ENCODE measurements at regions not wholly inside any gene's neighbourhood (a gene's known extent, or its start where the extent isn't known, plus 50 kb on each side); places are given as distances from the start of the nearest gene placed in this dataset.
A peak's percentile ranks its signal among the peaks of the same experiment; 100 is the strongest.

DNA sequence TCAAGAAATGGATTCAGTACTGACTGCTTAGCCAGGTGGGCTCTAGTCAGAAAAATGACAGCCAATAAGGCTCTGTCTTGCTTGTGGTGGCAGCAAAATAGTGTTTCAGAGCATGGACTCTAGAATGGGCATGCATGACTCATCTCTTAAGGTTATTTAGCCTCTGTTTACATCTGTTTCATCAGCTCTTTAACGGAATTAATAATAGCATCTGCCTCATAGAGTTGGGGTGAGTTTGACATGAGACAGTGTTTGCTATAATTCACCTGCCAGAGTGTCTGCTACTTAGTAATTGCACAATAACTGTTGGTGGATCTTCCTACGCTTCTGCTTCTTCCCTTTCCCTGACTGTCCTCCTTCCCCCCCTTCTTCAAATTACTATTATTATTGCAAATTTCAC lies 350.4 kb upstream of the SEMA6D start:
- no peak for DNase-seq

DNA sequence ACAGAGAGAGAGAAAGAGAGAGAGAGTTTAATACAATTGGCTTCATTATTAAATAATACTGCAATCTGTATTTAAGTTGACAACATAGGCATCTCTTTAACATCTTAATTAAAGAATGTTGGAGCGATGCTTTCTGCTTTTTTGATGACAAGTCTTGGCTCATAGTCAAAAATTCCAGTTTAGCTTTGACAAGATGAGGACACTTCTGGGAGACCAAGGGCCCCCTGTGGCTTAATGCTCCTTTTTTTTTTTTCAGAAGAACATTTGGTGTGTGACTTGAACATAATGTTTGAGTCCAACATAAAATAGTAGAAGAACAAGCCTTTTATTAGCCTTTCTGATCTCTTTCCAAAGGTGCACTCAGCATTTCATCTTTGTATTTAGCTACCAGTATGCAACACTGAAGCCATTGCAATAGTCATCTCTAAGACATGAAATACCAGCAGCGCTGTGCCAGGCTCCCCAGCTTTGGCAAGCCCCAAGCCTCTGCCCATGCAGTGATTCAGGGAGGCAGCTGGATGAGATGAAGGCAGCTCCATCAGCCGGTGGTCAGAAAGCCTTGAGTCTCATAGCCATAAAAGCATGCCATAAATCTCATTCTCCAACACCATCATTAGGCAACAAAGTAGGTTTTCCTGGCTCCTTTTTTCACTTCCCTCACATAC lies 349.4 kb upstream of the SEMA6D start:
- DNase-seq, result no peak

DNA sequence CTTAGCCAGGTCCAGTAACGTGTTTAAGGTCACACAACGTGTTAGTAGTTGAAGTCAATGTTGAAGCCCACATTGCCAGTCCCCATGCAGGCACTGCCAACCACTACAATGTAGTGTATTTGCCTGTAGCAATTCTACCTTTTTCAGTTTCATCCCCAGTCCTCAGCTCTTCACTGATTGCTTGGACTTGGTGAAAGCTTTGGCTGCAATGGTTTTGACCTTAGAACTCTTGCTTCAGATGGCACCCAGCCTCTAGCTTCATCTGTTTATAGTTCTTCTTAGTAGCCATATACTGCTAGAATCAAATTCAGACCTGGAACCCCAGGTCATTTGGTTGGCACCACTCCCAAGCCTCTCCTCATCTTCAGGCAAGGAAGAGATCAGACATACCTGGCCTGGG lies 345.4 kb upstream of the SEMA6D start:
- no peak for DNase-seq

DNA sequence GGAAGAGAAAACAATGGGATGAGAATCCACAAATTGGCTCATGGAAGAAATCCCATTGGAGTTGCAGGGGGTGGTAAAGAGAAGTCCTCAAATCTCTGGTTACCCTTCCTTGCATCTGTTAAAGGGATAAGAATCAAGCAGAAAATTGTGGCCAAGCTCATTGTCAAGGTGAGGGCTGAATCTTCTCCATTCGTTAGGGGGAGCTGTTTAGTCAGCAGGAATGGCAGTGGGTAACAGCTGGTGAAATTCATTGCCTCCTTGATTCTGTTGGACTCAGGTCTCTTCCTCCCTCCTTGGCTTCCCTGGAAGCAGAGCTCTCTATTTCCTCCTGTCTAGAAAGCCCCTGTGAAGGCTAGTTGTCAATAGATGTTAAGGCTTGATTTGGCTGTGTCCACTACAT lies 343.1 kb upstream of the SEMA6D start:
- DNase-seq, result no peak

DNA sequence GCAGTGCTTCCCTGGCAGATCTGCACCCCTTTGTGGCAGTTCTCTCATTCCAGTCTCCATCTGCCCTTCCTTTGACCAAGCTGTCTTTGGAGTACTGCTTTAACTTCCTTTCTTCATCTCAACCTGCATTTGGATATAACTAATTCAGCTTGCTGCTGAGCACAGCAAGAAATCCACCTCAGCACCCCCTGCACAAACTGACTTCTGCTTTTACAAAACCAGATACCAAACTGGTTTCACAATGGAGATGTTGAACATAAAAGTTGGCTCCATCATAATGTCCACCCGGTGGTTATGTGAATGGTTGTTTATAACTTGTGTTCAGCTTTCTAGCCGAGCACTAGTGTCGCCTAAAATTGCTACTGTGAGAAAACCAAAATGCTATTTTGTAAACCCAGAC lies 341.1 kb upstream of the SEMA6D start:
- no peak for DNase-seq

DNA sequence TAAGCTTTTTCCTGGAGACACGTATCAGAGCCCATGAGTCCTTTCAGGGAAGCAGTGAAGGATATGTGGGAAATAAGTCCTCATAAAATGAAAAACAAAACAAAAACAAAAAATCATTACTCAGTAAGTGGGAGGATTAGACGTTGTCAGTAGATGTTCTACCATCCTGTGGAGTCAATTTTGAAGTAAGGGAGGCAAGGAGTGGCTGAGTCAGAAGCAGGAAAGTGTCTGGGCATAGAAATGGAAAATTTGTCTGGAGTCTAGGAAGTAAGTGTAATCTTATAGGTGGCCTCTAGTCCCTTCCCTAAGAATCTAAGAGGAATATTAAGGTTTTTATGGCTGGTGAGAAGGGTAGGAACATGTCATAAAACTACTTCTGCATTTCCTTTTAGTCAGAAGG lies 339.8 kb upstream of the SEMA6D start:
- no peak for DNase-seq

DNA sequence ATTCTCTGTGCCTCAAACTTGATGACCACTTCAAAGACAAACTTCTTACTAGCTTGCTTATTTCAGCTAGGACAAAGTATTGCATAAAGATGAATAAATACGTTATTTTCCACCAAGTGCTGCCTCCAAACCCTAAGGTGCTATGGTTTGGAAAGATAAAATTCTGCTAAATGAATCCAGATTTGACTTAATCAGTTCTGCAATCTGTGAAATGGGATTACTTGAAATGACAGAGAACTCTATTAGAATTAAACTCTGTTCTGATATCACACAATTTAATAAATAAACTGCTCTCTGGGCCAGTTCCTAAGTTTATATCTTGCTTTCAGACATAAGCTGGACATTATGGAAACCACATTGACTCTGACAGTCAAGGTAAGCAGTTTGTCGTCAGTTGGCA lies 338.8 kb upstream of the SEMA6D start:
- no peak for DNase-seq

DNA sequence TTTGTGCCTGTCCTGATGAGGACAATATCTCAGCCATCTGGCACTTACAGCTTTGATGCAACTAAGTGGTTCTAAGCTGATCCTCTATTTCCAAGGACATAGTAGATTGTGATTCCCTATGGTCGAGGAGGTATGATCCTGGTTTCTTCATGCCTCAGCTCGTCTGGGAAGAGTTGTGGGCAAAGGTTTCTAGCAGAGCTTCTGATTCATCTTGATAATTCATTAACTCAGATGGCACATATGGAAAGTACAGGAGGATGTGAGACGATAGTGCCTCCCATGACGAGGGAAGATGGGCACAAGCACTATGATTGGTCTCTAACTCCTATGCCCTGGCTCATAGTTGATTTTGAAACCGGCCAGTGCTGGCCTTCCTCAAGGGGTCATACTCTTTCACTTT lies 334.2 kb upstream of the SEMA6D start:
- DNase-seq, result no peak

DNA sequence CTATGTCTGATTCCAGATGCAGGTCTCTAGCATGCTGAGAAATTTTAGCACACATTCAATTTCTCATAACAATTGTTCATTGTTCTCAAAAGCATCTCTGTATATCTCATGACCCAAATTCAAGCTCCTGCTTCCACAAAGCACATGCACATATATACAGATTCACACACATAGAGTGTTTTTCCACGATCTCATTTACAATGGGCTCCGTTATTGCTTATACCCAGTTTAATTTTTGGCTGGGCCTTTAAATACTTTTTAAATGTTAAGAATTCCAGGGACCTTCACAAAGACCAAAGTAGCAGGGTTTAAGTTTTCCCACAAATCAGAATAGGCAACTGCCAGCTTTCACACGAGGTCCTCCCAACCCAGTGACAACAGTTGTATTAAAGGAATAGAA lies 333.5 kb upstream of the SEMA6D start:
- no peak for DNase-seq

DNA sequence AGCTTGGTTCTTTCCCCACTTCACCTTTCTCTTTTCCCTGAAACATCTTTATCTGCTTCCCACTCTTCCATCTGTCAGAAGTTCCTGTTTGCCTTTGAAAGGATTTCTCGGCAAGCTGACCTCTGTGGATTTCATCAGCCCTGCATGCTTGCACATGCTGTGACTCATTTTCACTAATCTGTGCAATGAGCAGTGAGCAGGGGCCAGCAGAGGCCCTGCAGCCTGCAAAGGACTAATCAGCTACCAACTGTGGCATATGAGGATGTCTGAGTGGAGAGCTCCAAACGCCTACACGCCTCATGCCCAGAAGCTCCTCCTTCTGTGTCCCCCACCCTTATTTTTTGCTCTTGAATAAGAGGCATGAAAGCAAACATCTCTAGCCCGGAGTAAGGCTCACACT lies 333.0 kb upstream of the SEMA6D start:
- no peak for DNase-seq

DNA sequence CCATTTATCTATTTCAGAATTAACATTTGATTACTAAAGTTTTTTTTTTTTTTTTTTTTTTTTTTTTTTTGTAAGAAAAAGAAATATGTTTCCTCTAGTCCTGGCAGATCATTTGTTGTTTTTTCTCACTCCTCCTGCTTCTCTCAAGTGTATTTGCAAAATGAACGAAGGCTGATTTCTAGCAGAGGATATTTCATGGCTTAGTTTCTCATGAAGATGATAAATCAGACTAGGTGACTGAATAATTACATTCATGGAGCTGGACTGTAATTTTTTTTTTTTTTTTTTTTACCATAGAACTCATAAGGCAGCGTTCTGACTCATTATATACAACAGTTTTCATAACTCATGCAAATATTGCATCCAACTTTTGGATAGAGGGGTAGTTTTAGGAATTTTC lies 332.5 kb upstream of the SEMA6D start:
- no peak for DNase-seq

DNA sequence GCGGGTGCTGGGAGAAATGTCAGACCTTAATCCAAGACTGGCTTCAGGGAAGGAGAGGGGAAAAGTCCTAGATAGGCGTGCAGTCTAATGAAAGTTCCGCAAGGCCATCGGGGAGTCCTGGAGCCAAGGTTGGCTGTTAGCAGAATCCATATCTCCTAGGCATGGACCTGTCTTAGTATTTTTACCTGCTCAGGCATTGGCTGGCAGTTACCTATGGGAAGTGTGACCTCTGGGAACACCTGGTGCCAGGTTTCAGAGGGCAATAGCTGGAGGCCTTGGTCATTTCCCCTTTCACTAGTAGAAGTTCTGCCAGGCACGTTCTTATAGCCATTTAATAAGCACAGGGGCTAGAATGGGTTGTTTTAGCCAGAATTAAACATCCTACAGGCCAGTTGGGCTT lies 330.8 kb upstream of the SEMA6D start:
- no peak for DNase-seq

DNA sequence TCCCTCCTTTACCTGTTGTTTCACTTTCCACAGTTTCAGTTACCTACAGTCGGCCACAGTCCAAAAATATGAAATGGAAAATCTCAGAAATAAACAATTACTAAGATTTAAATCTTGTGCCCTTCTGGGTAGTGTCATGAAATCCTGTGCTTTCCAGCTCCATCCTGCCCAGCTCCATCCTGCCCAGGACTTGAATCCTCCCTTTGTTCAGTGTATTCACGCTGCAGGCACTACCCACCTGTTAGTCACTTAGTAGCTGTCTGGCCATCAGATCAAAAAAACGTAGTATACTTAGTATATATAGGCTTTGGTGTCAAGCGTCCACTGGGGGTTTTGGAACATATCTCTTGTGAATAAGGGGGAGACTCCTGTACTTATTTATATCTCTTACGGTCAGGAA lies 329.0 kb upstream of the SEMA6D start:
- no peak for DNase-seq

DNA sequence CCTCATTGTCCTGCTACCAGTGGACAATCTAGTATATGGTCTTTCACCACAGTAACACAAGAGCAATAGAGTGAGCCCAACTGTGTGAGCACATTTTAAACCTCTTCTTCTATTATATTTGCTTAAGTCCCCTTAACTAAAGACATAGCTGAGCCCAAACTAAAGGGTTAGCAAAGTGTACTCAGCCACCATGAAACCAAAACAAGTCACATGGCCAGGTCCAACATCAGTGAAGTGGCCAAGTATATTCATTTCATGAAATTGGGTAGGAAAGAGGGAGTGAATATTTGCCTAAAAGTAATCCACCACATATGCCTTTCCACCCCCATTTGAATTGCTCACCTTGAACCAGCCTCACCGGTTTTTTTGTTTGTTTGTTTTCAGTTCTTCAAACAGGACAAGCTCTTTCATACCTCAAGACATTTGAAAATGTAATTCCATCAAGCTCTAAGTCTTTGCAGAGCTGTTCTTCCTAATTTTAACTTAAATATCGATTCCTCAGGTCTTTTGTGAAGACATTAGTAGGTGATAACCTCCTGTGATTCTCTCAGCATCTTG lies 327.0 kb upstream of the SEMA6D start:
- DNase-seq, result no peak

DNA sequence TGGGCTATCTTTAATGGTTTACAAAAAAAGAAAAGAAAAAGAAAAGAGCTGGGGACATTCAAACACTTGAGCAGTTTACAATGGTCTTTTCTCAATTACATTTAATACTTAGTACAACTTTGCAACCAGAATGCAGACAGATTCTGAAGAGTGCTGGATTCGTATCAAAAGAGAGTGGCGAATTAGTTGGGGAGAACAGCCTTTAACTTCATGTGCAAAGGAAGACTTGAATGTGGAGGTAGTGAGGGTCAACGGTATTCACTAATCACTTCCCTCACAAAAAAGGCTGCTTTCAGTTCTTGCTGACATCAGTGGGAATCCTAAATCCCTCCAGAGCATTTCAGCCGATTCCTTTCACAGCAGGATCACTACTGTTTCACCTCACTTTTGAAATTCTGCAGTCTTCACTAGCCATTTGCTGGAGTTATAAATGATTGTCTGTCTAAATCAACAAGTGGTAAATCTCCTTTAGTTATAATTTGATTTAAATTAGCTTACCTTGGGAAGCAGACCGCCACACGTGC lies 323.0 kb upstream of the SEMA6D start:
- no peak for DNase-seq

DNA sequence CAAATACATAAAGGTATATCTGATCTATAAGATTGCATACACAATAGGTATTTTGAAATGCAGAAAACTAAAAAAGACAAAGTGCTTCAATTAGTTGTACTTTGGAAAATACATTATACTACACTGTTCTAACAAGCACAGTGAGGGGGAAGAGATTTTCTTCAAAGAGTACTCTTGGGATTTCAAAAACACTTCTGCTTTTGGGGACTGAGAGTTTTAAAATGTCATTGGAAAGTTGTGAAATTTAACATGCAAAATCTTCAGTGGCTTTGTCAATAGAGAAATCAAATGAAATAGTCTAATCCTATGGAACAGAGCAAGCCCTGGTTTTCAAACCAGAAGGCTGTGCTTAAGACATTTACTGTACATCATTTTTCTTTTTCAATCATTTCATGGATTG lies 322.2 kb upstream of the SEMA6D start:
- DNase-seq, result no peak

DNA sequence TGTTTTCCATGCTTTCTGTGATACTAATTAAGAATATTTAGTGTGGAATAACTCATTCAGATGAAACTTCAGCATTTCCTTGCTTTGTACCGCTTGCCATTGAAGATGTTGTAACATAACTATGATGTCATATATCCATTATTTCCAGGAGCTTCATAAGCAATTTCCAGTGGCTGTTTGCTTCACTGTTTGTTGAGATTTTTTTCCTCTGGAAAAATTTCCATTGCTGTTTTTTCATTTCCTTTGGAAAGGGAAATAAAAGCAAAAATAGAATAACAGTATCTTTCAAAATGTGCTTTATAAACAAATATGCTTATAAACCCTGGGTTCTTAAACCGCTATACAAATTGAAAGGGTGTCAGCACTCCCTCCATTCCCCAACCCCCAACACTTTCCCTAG lies 319.6 kb upstream of the SEMA6D start:
- DNase-seq, result peak; percentile 45 to 68

DNA sequence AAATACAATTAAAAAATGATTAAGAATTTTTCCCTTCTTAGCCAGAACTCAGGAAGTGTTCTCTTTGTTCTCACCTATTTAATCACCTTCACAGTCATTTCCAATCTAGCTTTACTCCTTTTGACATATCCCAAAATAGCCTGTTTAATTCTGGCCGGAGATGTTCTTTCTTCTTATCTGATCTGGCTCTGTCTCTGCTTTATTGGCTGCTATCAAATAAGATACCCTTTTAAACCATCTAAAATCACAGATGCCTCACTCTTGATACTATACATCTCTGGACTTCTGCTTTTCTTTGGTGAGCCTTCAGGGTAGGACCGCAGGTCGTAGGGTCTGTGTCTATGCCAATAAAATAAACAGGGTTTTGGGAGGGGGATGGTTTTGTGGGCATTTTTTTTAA lies 319.2 kb upstream of the SEMA6D start:
- DNase-seq, result peak in 1 of 2 donors; percentile 36

DNA sequence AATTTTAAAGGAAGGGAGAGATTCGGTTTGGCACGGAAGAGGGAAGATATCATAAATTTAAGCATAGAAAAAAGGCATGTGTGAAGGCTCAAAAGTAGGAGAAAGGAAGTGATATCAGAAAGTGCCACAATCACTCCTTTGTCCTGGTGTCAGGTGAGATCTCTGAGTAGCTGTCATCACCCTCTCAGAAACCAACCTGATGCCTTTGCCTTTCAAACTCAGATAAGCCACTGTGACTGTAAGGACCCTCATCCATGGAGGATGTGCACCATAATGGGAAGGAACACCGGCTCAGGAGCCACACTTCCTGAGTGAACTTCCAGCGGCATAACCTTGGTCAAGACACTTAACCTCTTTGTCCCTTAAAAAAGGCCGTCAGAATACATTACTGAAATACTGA lies 318.7 kb upstream of the SEMA6D start:
- DNase-seq, result peak in 1 of 2 donors; percentile 14

DNA sequence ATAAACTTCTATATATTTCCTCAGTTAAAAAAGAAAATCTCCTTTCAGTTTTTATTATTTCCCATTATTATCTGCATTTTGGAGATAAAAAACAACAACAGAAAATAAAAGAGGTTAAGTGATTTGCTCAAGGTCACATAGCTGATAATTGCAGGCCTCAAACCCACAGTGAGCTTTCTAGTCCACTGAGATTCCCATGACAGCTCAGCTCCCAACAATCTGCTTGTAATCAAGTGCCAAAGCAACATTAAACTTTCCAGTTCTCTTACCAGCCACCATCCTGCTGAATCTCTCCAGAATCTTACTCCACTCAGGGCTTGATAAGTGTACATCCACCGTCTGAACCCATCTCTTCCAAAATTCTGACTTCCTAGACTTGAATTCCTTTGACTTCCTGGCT lies 318.2 kb upstream of the SEMA6D start:
- no peak for DNase-seq

DNA sequence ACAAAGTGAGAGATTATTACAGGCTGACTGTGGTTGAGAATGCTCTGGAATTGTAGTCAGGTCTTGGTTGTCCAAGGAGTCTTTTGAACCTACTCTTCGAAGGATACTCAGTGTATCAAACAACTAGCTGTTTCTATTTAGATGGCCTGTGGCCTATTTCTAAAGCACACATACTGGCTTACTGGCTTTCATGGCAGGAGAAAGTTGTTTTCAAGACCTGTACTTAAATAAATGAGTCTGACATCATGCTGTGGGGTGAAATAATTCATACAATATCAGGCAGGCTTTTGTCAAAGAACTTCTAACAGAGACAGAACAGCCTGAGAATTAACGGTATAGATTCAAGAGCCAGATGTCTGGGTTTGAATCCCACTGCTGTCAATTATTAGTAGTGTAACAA lies 316.7 kb upstream of the SEMA6D start:
- DNase-seq, result no peak

DNA sequence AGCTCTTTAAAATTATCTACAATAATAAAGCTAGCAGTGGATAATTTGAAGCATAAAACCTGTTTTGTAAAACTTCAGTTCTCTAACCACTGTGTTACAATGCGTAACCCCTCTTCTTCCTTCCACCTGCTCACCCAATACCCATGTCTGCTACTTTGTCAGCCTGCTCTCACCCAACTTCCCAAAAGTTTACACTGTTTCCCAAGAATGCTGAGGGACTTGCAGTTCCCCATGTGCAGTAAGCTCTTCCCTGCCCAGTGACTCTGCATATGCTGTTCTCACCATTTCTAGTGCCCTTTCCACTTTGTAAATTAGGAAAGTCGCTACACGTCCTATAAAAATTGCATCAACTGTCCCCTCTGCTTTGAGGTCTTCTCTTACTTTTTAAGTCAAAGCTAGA lies 315.9 kb upstream of the SEMA6D start:
- no peak for DNase-seq

DNA sequence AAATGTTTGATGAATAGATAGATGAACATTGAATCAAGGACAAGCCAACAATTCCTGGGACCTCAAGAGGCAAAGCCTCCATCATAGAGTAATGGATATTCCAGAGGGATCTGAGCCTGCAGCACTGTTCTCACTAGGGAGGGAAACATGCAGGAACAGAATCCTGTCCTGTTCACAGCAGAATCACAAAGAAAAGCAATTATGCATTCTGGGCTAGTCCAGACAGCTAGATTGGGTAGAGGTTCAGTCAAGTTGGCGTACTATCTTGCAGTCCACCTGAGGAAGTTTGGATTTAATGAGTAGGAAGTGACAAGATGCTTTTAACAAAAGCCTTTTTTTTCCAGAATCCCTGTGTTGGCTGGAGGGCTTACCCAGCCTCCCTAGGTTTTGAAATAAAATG lies 314.5 kb upstream of the SEMA6D start:
- no peak for DNase-seq

DNA sequence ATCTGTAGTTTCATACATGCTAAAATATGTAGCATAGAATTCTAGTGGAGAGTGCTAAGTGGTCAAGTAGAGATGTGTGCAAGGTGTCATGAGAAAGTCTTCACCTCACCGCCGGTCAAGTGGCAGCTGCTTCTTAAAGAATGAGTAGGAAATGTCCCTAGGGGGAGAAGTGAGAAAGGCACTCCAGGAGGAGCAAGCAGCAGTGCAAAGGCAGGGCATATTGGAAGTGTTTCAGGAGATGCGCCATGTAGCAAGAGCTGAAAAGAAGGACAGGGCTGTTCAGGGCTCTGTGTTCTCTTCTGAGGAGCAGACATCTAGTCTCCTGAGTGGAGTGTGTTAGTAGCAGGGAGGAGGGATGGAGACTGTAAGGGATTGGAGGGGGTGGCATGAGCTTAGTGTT lies 312.4 kb upstream of the SEMA6D start:
- no peak for DNase-seq

Data from right lung (tissue), 2 donors.